ENCODE measurements at regions not wholly inside any gene's neighbourhood (a gene's known extent, or its start where the extent isn't known, plus 50 kb on each side); places are given as distances from the start of the nearest gene placed in this dataset.

DNA sequence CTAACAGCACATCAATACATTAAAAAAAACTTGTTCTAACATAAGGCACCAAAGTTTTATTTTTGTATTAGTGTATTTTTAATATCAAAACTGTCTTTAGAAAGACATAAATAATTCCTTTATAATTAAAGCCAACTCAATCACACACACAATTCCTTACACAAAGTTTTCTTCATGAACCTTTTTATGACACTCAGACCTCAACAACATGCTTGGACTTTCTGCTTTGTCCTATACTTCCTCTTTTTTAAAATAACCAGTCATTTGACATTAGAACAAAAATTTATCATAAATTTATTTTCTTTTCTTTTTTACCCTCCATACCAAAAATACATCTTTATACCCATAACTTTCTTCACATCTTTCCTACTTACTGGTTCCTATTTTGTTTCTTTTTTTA lies 292.0 kb upstream of the ARID1B start:
- H3K9ac ChIP-seq (ENCODE audit: low read length), result no peak overlapping the region
- no peak overlapping the region for H2AFZ ChIP-seq (ENCODE audit: low read depth, low read length)
- no peaks in the 10 kb centered on the region for H3K4me1 ChIP-seq (ENCODE audit: low read length)
- H3K4me2 ChIP-seq (ENCODE audit: low read length), result no peak overlapping the region
- no peaks in the 10 kb centered on the region for H3K36me3 ChIP-seq (replicated peaks; ENCODE audit: low read depth, low read length)
- no peak overlapping the region for H3K27ac ChIP-seq (ENCODE audit: low read length)
- no peaks in the 10 kb centered on the region for H3K27me3 ChIP-seq (ENCODE audit: low read depth, low read length)
- no peak for TF ChIP-seq EZH2phosphoT487 (IDR thresholded peaks at IDR 0.05; ENCODE audit: low read depth)
- TF ChIP-seq, protein P1, sequence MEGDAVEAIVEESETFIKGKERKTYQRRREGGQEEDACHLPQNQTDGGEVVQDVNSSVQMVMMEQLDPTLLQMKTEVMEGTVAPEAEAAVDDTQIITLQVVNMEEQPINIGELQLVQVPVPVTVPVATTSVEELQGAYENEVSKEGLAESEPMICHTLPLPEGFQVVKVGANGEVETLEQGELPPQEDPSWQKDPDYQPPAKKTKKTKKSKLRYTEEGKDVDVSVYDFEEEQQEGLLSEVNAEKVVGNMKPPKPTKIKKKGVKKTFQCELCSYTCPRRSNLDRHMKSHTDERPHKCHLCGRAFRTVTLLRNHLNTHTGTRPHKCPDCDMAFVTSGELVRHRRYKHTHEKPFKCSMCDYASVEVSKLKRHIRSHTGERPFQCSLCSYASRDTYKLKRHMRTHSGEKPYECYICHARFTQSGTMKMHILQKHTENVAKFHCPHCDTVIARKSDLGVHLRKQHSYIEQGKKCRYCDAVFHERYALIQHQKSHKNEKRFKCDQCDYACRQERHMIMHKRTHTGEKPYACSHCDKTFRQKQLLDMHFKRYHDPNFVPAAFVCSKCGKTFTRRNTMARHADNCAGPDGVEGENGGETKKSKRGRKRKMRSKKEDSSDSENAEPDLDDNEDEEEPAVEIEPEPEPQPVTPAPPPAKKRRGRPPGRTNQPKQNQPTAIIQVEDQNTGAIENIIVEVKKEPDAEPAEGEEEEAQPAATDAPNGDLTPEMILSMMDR (IDR thresholded peaks at IDR 0.05; ENCODE audit: low read depth, low read length), result no peak
- H3K79me2 ChIP-seq (ENCODE audit: low read length), result no peaks in the 10 kb centered on the region
- no peaks in the 10 kb centered on the region for H4K20me1 ChIP-seq (ENCODE audit: insufficient read depth, low read length)
- H3K4me3 ChIP-seq (ENCODE audit: low read length), result no peak overlapping the region
- no peaks in the 10 kb centered on the region for H3K9me3 ChIP-seq (ENCODE audit: insufficient read depth, low read length)

DNA sequence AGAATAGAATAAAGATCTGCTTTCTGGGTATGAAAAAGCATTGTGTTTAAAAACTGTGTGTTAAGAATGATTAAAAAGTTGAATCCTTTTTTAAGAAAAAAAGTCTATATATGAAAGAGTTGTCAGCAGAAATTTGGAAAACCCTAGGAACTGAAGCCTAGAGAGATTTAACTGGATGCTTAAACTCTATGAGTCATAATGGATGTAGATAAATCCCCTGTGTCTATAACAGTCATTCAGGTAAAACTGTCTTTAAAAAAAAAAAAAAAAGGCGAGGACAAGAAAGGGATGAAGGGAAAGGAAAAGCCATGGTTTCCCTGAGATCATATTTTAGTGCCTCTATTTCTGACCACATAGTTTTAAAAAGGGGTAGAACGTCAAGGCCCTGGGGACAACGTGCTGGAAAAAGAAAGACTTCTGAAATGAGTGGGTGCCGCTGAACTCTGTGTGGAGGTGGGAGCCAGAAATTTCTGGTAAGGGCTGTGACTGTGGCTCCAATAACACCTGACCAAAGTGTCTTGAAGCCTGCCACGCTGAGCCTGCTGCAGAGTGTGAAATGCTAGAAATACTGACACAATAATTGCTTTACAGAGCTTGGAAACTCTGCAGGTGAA lies 302.6 kb upstream of the ARID1B start:
- H3K27ac ChIP-seq (ENCODE audit: low read length), result no peak overlapping the region
- H4K20me1 ChIP-seq (ENCODE audit: insufficient read depth, low read length), result no peaks in the 10 kb centered on the region
- no peak overlapping the region for H2AFZ ChIP-seq (ENCODE audit: low read depth, low read length)
- no peaks in the 10 kb centered on the region for H3K36me3 ChIP-seq (replicated peaks; ENCODE audit: low read depth, low read length)
- no peaks in the 10 kb centered on the region for H3K9me3 ChIP-seq (ENCODE audit: insufficient read depth, low read length)
- peaks cover 8% of the 10 kb centered on the region for H3K4me1 ChIP-seq (ENCODE audit: low read length)
- no peak overlapping the region for H3K4me3 ChIP-seq (ENCODE audit: low read length)
- H3K27me3 ChIP-seq (ENCODE audit: low read depth, low read length), result no peaks in the 10 kb centered on the region
- 0 out of 2 replicates have a peak overlapping the region, but pooled peaks have one; percentile 7 for H3K4me2 ChIP-seq (ENCODE audit: low read length)
- H3K9ac ChIP-seq (ENCODE audit: low read length), result no peak overlapping the region
- no peaks in the 10 kb centered on the region for H3K79me2 ChIP-seq (ENCODE audit: low read length)
- TF ChIP-seq EZH2phosphoT487 (IDR thresholded peaks at IDR 0.05; ENCODE audit: low read depth), result no peak
- TF ChIP-seq, protein P1 (IDR thresholded peaks at IDR 0.05; ENCODE audit: low read depth, low read length), result no peak

DNA sequence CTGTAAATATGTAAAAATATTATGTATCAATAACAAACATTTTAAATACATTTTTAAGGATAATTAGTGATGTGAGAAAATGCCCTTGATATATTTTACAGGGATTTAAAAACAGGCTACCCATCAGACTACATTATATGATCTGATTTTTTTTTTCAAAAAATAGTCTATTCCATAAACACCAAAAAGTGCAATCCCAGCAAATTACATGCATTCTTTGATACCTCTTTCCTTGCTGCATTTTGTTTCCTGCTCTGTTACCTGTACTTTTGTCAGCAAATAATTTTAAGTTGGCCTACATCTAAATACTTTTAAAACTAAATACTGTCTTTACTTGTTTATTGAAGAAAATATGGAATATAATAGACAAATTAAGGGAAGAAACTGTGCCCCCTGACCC lies 306.2 kb upstream of the ARID1B start:
- TF ChIP-seq, protein P1 (IDR thresholded peaks at IDR 0.05; ENCODE audit: low read depth, low read length), result no peak
- TF ChIP-seq EZH2phosphoT487 (IDR thresholded peaks at IDR 0.05; ENCODE audit: low read depth), result no peak
- no peaks in the 10 kb centered on the region for H3K79me2 ChIP-seq (ENCODE audit: low read length)
- no peak overlapping the region for H3K27ac ChIP-seq (ENCODE audit: low read length)
- no peaks in the 10 kb centered on the region for H3K27me3 ChIP-seq (ENCODE audit: low read depth, low read length)
- no peak overlapping the region for H2AFZ ChIP-seq (ENCODE audit: low read depth, low read length)
- H3K4me1 ChIP-seq (ENCODE audit: low read length), result peaks cover 8% of the 10 kb centered on the region
- no peak overlapping the region for H3K4me3 ChIP-seq (ENCODE audit: low read length)
- H3K4me2 ChIP-seq (ENCODE audit: low read length), result no peak overlapping the region
- no peaks in the 10 kb centered on the region for H4K20me1 ChIP-seq (ENCODE audit: insufficient read depth, low read length)
- H3K9ac ChIP-seq (ENCODE audit: low read length), result no peak overlapping the region
- no peaks in the 10 kb centered on the region for H3K36me3 ChIP-seq (replicated peaks; ENCODE audit: low read depth, low read length)
- no peaks in the 10 kb centered on the region for H3K9me3 ChIP-seq (ENCODE audit: insufficient read depth, low read length)

DNA sequence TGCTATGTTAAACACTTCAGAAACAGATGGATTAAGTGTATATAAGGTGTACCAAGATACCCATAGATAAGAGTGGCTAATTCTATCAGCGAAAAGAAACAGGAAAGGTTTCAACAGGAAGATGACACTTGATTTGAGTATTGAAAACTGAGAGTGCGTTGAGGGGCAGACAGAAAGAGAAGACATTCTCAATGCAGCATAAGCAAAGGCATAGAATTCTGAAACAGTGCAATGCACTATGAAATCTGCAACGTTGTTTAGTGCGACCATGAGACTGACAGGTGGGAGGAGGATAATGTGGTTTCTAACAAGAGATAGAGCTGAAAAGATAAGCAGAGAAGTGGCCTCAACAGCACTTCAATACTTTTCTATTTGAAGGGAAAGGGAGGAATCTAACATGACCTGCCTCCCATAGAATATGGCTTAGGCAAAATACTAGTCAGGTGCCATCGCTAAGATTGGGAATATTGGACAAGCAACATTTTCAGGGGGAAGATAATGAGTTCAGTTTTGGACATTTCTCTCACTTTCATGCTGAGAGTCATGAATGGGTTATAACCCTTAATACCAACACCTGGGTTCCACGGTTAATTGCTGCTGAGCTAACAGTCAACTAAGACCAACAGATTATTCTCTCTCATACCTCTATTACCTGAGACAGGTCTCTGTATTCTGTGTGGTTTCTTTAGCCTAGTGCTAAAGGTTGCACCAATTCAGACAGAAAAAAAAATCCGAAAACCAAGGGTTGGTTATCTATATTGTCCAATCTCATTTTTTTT lies 312.9 kb upstream of the ARID1B start:
- Histone ChIP-seq H3K36me3 (replicated peaks; ENCODE audit: low read depth, low read length) (no peaks in the 10 kb centered on the region), H3K4me3 (ENCODE audit: low read length) (no peak overlapping the region), H3K79me2 (ENCODE audit: low read length) (no peaks in the 10 kb centered on the region), H3K27me3 (ENCODE audit: low read depth, low read length) (0 out of 2 replicates have a peak, but pooled peaks cover 12% of the 10 kb centered on the region), H3K9me3 (ENCODE audit: insufficient read depth, low read length) (no peaks in the 10 kb centered on the region), H3K4me2 (ENCODE audit: low read length) (no peak overlapping the region), H4K20me1 (ENCODE audit: insufficient read depth, low read length) (no peaks in the 10 kb centered on the region), H2AFZ (ENCODE audit: low read depth, low read length) (no peak overlapping the region), H3K27ac (ENCODE audit: low read length) (no peak overlapping the region), H3K4me1 (ENCODE audit: low read length) (no peaks in the 10 kb centered on the region), H3K9ac (ENCODE audit: low read length) (no peak overlapping the region)
- TF ChIP-seq, protein P1 (IDR thresholded peaks at IDR 0.05; ENCODE audit: low read depth, low read length), result no peak
- TF ChIP-seq EZH2phosphoT487 (IDR thresholded peaks at IDR 0.05; ENCODE audit: low read depth), result no peak
